GM23338 (cell line): ENCODE measurements at regions not wholly inside any gene's neighbourhood (a gene's known extent, or its start where the extent isn't known, plus 50 kb on each side); places are given as distances from the start of the nearest gene placed in this dataset.

Experiments
- ATAC-seq: fragments of 200-7000 bp; cut with Tn5 transposase; 3 replicates; pipeline ENCODE4 v1.9.1; 2020
- DNase-seq: peaks from one replicate; pipeline ENCODE4 v3.0.0-alpha.2; 2015; ENCODE audit warnings: low spot score
- H2AFZ ChIP-seq: fragments of 200-600 bp; sonication (generic); 2 replicates; pipeline ENCODE4 v1.8.0; 2016; ENCODE audit warnings: antibody characterized with exemption, mild to moderate bottlenecking, moderate library complexity
- H3F3A ChIP-seq: fragments of 200-600 bp; sonication (generic); replicated peaks from 2 replicates; pipeline ENCODE4 v1.8.0; 2017; ENCODE audit warnings: antibody characterized with exemption, mixed run types, low read depth
- H3K27ac ChIP-seq: fragments of 200-600 bp; sonication (generic); 2 replicates; pipeline ENCODE4 v1.6.1; 2016; ENCODE audit warnings: low read depth
- H3K27me3 ChIP-seq: fragments of 200-600 bp; sonication (generic); 2 replicates; pipeline ENCODE4 v1.8.0; 2016; ENCODE audit warnings: mild to moderate bottlenecking, mixed run types, moderate library complexity; ENCODE audit not compliant: insufficient read depth
- H3K36me3 ChIP-seq: fragments of 200-600 bp; sonication (generic); 2 replicates; pipeline ENCODE4 v1.8.0; 2016; ENCODE audit warnings: mild to moderate bottlenecking; ENCODE audit not compliant: insufficient read depth
- H3K4me1 ChIP-seq: fragments of 200-600 bp; sonication (generic); 2 replicates; pipeline ENCODE4 v1.8.0; 2016; ENCODE audit warnings: mild to moderate bottlenecking, moderate library complexity; ENCODE audit not compliant: insufficient read depth
- H3K4me2 ChIP-seq: fragments of 200-600 bp; sonication (generic); 2 replicates; pipeline ENCODE4 v1.7.1; 2017; ENCODE audit warnings: mixed run types
- H3K4me3 ChIP-seq: fragments of 200-600 bp; sonication (generic); 2 replicates; pipeline ENCODE4 v1.6.1; 2016; ENCODE audit warnings: mixed run types
- H3K79me2 ChIP-seq: fragments of 200-600 bp; sonication (generic); replicated peaks from 2 replicates; pipeline ENCODE4 v1.8.0; 2017; ENCODE audit warnings: mild to moderate bottlenecking; ENCODE audit not compliant: insufficient read depth
- H3K9me2 ChIP-seq: fragments of 200-600 bp; sonication (generic); 2 replicates; pipeline ENCODE4 v1.8.0; 2017; ENCODE audit not compliant: insufficient read depth
- H4K20me1 ChIP-seq: fragments of 200-600 bp; sonication (generic); replicated peaks from 2 replicates; pipeline ENCODE4 v1.8.0; 2017; ENCODE audit warnings: mild to moderate bottlenecking; ENCODE audit not compliant: insufficient read depth
- H3K27ac Mint-ChIP-seq: 2 replicates; pipeline ENCODE4 v1.8.0; 2020; ENCODE audit warnings: inconsistent platforms, mild to moderate bottlenecking, moderate library complexity, mixed read lengths
- H3K27me3 Mint-ChIP-seq: 3 replicates; pipeline ENCODE4 v1.8.0; 2022; ENCODE audit warnings: low read depth, mild to moderate bottlenecking, moderate library complexity, mixed read lengths, inconsistent platforms; ENCODE audit not compliant: insufficient read depth, poor library complexity
- H3K36me3 Mint-ChIP-seq: 3 replicates; pipeline ENCODE4 v1.8.0; 2021; ENCODE audit warnings: low read depth, mild to moderate bottlenecking, inconsistent platforms, moderate library complexity, mixed read lengths
- H3K4me1 Mint-ChIP-seq: 3 replicates; pipeline ENCODE4 v1.8.0; 2020; ENCODE audit warnings: mild to moderate bottlenecking, inconsistent platforms, mixed read lengths
- H3K4me3 Mint-ChIP-seq: 3 replicates; pipeline ENCODE4 v1.8.0; 2021; ENCODE audit warnings: moderate library complexity, mild to moderate bottlenecking, inconsistent platforms, mixed read lengths
- H3K9me3 Mint-ChIP-seq: 3 replicates; pipeline ENCODE4 v1.8.0; 2020; ENCODE audit warnings: moderate library complexity, mild to moderate bottlenecking, inconsistent platforms, mixed read lengths
- CREB1 ChIP-seq: fragments of 250-450 bp; sonication (Bioruptor Pico); IDR thresholded peaks from 2 replicates; pipeline ENCODE4 v1.5.0; 2020; ENCODE audit warnings: low read depth, mild to moderate bottlenecking, moderate library complexity
- EZH2 ChIP-seq: fragments of 200-600 bp; sonication (generic); IDR thresholded peaks from one replicate; pipeline ENCODE4 v1.8.0; 2017; ENCODE audit warnings: antibody characterized with exemption, mild to moderate bottlenecking, low read depth; ENCODE audit not compliant: unreplicated experiment
- EZH2phosphoT487 ChIP-seq: fragments of 200-600 bp; sonication (generic); IDR thresholded peaks from one replicate; pipeline ENCODE4 v1.8.1; 2018; ENCODE audit warnings: antibody characterized with exemption; ENCODE audit not compliant: unreplicated experiment
- JUNB ChIP-seq: IDR thresholded peaks from one replicate; pipeline ENCODE4 v1.6.1; 2016; ENCODE audit warnings: antibody characterized with exemption; ENCODE audit not compliant: unreplicated experiment
- NANOG ChIP-seq: IDR thresholded peaks from 2 replicates; pipeline ENCODE4 v1.6.1; 2016; ENCODE audit warnings: antibody characterized with exemption, borderline replicate concordance
- POLR2AphosphoS5 ChIP-seq: IDR thresholded peaks from 2 replicates; pipeline ENCODE4 v1.6.1; 2016; ENCODE audit warnings: antibody characterized with exemption, low read depth
- STAT1 ChIP-seq: IDR thresholded peaks from one replicate; pipeline ENCODE4 v1.6.1; 2016; ENCODE audit warnings: antibody characterized with exemption; ENCODE audit not compliant: unreplicated experiment
- ZNF114 ChIP-seq: fragments of 250-450 bp; sonication (Bioruptor Pico); IDR thresholded peaks from 2 replicates; pipeline ENCODE4 v1.5.0; 2020; ENCODE audit warnings: mild to moderate bottlenecking, moderate library complexity
- ZNF331 ChIP-seq: fragments of 250-450 bp; sonication (Bioruptor Pico); IDR thresholded peaks from 2 replicates; pipeline ENCODE4 v1.5.0; 2020; ENCODE audit warnings: low read depth, mild to moderate bottlenecking, moderate library complexity
- TF ChIP-seq, protein P1 (sequence below): IDR thresholded peaks from one replicate; pipeline ENCODE4 v1.6.1; 2018; ENCODE audit warnings: antibody characterized with exemption; ENCODE audit not compliant: unreplicated experiment
- TF ChIP-seq, protein P2 (sequence below): fragments of 250-450 bp; sonication (Bioruptor Pico); IDR thresholded peaks from 2 replicates; pipeline ENCODE4 v1.5.0; 2020; ENCODE audit warnings: mild to moderate bottlenecking, moderate library complexity
- TF ChIP-seq, protein P3 (sequence below), 2 experiments: fragments of 200-600 bp in 1 of 2; sonication (generic) in 1 of 2; conservative IDR thresholded peaks; 2 replicates each; pipeline versions ENCODE4 v1.5.1 to v1.6.1; 2016 to 2017; ENCODE audit warnings: antibody characterized with exemption in 2 of 2, low read depth in 2 of 2, mild to moderate bottlenecking in 2 of 2, moderate library complexity in 1 of 2
- TF ChIP-seq, protein P4 (sequence below): IDR thresholded peaks from 2 replicates; pipeline ENCODE4 v1.6.1; 2016; ENCODE audit warnings: antibody characterized with exemption

DNA sequence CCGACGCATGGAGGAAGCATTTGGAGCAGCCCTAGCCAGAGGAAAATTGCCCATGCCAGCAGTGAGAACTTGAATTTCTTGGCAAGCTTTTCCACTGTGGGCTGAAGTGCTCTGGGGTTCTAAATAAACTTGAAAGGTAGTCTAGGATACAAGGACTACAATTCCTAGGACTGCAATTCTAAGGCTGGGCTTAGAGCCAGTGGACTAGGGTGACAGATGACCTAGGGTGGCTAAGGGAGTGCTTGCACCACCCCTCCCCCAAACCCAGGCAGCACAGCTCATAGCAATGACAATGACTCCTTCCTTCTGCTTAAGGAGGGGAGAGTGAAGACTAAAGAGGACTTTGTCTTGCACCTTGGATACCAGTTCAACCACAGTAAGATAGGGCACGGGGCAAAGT lies 122.3 kb downstream of the THBS2 start:
- H3F3A ChIP-seq, result no peaks in the 10 kb centered on the region
- peak overlapping the region; percentile 32; the same call in 1 of the 2 replicates for H2AFZ ChIP-seq
- no peak overlapping the region for H3K4me3 ChIP-seq
- DNase-seq (no peak), ATAC-seq (peak; percentile 57)
- Mint-ChIP-seq H3K4me1 (peaks cover 9% of the 10 kb centered on the region; the same call in 2 of the 3 replicates), H3K36me3 (peaks cover 3% of the 10 kb centered on the region; the same call in 1 of the 3 replicates), H3K27ac (no peak overlapping the region; the same call in 1 of the 2 replicates), H3K4me3 (no peak overlapping the region), H3K9me3 (no peaks in the 10 kb centered on the region; the same call in 1 of the 3 replicates), H3K27me3 (peaks cover 2% of the 10 kb centered on the region)
- H3K9me2 ChIP-seq, result no peaks in the 10 kb centered on the region; the same call in 1 of the 2 replicates
- H4K20me1 ChIP-seq, result no peaks in the 10 kb centered on the region
- no peaks in the 10 kb centered on the region for H3K27me3 ChIP-seq
- H3K4me2 ChIP-seq, result no peak overlapping the region
- no peak overlapping the region for H3K27ac ChIP-seq
- no peaks in the 10 kb centered on the region for H3K36me3 ChIP-seq
- TF ChIP-seq, protein P1, sequence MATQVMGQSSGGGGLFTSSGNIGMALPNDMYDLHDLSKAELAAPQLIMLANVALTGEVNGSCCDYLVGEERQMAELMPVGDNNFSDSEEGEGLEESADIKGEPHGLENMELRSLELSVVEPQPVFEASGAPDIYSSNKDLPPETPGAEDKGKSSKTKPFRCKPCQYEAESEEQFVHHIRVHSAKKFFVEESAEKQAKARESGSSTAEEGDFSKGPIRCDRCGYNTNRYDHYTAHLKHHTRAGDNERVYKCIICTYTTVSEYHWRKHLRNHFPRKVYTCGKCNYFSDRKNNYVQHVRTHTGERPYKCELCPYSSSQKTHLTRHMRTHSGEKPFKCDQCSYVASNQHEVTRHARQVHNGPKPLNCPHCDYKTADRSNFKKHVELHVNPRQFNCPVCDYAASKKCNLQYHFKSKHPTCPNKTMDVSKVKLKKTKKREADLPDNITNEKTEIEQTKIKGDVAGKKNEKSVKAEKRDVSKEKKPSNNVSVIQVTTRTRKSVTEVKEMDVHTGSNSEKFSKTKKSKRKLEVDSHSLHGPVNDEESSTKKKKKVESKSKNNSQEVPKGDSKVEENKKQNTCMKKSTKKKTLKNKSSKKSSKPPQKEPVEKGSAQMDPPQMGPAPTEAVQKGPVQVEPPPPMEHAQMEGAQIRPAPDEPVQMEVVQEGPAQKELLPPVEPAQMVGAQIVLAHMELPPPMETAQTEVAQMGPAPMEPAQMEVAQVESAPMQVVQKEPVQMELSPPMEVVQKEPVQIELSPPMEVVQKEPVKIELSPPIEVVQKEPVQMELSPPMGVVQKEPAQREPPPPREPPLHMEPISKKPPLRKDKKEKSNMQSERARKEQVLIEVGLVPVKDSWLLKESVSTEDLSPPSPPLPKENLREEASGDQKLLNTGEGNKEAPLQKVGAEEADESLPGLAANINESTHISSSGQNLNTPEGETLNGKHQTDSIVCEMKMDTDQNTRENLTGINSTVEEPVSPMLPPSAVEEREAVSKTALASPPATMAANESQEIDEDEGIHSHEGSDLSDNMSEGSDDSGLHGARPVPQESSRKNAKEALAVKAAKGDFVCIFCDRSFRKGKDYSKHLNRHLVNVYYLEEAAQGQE, result no peak
- TF ChIP-seq STAT1 (no peak), EZH2 (no peak), EZH2phosphoT487 (no peak), ZNF331 (CRISPR knock-in tag) (no peak), NANOG (no peak), ZNF114 (CRISPR knock-in tag) (no peak), JUNB (no peak), POLR2AphosphoS5 (no peak), CREB1 (CRISPR knock-in tag) (no peak)
- TF ChIP-seq, protein P2, sequence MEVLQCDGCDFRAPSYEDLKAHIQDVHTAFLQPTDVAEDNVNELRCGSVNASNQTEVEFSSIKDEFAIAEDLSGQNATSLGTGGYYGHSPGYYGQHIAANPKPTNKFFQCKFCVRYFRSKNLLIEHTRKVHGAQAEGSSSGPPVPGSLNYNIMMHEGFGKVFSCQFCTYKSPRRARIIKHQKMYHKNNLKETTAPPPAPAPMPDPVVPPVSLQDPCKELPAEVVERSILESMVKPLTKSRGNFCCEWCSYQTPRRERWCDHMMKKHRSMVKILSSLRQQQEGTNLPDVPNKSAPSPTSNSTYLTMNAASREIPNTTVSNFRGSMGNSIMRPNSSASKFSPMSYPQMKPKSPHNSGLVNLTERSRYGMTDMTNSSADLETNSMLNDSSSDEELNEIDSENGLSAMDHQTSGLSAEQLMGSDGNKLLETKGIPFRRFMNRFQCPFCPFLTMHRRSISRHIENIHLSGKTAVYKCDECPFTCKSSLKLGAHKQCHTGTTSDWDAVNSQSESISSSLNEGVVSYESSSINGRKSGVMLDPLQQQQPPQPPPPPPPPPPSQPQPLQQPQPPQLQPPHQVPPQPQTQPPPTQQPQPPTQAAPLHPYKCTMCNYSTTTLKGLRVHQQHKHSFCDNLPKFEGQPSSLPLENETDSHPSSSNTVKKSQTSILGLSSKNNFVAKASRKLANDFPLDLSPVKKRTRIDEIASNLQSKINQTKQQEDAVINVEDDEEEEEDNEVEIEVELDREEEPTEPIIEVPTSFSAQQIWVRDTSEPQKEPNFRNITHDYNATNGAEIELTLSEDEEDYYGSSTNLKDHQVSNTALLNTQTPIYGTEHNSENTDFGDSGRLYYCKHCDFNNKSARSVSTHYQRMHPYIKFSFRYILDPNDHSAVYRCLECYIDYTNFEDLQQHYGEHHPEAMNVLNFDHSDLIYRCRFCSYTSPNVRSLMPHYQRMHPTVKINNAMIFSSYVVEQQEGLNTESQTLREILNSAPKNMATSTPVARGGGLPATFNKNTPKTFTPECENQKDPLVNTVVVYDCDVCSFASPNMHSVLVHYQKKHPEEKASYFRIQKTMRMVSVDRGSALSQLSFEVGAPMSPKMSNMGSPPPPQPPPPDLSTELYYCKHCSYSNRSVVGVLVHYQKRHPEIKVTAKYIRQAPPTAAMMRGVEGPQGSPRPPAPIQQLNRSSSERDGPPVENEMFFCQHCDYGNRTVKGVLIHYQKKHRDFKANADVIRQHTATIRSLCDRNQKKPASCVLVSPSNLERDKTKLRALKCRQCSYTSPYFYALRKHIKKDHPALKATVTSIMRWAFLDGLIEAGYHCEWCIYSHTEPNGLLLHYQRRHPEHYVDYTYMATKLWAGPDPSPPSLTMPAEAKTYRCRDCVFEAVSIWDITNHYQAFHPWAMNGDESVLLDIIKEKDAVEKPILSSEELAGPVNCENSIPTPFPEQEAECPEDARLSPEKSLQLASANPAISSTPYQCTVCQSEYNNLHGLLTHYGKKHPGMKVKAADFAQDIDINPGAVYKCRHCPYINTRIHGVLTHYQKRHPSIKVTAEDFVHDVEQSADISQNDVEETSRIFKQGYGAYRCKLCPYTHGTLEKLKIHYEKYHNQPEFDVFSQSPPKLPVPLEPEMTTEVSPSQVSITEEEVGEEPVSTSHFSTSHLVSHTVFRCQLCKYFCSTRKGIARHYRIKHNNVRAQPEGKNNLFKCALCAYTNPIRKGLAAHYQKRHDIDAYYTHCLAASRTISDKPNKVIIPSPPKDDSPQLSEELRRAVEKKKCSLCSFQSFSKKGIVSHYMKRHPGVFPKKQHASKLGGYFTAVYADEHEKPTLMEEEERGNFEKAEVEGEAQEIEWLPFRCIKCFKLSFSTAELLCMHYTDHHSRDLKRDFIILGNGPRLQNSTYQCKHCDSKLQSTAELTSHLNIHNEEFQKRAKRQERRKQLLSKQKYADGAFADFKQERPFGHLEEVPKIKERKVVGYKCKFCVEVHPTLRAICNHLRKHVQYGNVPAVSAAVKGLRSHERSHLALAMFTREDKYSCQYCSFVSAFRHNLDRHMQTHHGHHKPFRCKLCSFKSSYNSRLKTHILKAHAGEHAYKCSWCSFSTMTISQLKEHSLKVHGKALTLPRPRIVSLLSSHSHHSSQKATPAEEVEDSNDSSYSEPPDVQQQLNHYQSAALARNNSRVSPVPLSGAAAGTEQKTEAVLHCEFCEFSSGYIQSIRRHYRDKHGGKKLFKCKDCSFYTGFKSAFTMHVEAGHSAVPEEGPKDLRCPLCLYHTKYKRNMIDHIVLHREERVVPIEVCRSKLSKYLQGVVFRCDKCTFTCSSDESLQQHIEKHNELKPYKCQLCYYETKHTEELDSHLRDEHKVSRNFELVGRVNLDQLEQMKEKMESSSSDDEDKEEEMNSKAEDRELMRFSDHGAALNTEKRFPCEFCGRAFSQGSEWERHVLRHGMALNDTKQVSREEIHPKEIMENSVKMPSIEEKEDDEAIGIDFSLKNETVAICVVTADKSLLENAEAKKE (CRISPR knock-in tag), result no peak
- TF ChIP-seq, protein P3, sequence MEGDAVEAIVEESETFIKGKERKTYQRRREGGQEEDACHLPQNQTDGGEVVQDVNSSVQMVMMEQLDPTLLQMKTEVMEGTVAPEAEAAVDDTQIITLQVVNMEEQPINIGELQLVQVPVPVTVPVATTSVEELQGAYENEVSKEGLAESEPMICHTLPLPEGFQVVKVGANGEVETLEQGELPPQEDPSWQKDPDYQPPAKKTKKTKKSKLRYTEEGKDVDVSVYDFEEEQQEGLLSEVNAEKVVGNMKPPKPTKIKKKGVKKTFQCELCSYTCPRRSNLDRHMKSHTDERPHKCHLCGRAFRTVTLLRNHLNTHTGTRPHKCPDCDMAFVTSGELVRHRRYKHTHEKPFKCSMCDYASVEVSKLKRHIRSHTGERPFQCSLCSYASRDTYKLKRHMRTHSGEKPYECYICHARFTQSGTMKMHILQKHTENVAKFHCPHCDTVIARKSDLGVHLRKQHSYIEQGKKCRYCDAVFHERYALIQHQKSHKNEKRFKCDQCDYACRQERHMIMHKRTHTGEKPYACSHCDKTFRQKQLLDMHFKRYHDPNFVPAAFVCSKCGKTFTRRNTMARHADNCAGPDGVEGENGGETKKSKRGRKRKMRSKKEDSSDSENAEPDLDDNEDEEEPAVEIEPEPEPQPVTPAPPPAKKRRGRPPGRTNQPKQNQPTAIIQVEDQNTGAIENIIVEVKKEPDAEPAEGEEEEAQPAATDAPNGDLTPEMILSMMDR (conservative IDR thresholded peaks at IDR 0.05; ENCODE audit: low read depth in 2 of 2), result no peak
- TF ChIP-seq, protein P4, sequence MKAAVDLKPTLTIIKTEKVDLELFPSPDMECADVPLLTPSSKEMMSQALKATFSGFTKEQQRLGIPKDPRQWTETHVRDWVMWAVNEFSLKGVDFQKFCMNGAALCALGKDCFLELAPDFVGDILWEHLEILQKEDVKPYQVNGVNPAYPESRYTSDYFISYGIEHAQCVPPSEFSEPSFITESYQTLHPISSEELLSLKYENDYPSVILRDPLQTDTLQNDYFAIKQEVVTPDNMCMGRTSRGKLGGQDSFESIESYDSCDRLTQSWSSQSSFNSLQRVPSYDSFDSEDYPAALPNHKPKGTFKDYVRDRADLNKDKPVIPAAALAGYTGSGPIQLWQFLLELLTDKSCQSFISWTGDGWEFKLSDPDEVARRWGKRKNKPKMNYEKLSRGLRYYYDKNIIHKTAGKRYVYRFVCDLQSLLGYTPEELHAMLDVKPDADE, result no peak
- no peaks in the 10 kb centered on the region for H3K79me2 ChIP-seq
- H3K4me1 ChIP-seq, result no peaks in the 10 kb centered on the region
